ENCODE measurements at regions not wholly inside any gene's neighbourhood (a gene's known extent, or its start where the extent isn't known, plus 50 kb on each side); places are given as distances from the start of the nearest gene placed in this dataset.

GRCh38 chr12:40439771-40440492 is 215.1 kb downstream of the LRRK2 start:
- TF ChIP-seq EZH2phosphoT487 (IDR thresholded peaks at IDR 0.05; ENCODE audit: insufficient read depth, low read depth) (no peak), EZH2 (IDR thresholded peaks at IDR 0.05; ENCODE audit: insufficient read depth, poor library complexity, severe bottlenecking) (no peak)
